Stimulated activated CD4-positive, alpha-beta T cell treated with anti-CD3 and anti-CD28 coated beads, Interleukin-4, amount 100 ng/mL, for 48 hours (primary cell): ENCODE measurements at regions not wholly inside any gene's neighbourhood (a gene's known extent, or its start where the extent isn't known, plus 50 kb on each side); places are given as distances from the start of the nearest gene placed in this dataset.

ENCODE experiments used
- DNase-seq, 2 donors: peaks; one replicate each; pipeline ENCODE4 v3.0.0-alpha.2; 2020; ENCODE audit warnings: low read depth in 2 of 2

DNA sequence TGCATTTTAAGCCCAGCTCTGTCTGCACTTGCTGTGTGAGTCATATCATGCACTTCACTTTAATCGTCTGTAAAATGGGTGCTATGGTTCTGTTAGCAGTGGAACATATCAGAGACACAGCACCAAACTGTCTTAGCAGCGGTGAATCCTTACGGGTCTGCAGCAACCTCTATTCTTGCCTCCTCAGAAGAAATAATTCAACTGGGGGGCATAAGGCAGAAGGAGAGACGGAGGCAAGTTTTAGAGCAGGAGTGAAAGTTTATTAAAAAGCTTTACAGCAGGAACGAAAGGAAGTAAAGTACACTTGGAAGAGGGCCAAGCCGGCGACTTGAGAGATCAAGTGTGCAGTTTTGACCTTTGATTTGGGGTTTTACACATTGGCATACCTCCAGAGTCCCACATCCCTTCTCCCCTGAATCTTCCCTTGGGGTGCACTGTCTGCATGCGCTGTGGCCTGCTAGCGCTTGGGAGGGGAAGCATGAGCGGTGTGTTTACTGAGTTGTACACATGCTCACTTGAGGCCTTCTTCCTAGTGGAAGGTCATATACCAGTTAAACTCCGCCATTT lies 109.8 kb downstream of the DDX1 start:
- no peak for DNase-seq

DNA sequence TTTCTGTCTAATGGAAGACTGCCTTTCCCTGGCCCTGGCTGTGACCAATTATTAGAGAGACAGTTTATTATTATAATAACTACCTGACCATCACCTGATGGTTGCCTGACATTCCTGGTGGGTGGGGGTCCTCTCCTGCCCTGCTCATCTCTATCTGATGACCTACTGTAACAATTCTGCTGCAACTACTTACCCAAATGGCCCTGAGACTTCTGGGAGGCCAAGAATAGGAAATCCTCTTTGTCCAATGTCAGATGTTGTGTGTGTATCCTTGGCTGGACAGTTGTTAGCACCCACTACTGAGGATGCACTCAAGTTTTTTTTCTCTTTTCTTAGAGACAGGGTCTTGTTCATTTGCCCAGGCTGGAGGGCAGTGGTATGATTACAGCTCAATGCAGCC lies 110.3 kb downstream of the DDX1 start:
- DNase-seq: no peak

DNA sequence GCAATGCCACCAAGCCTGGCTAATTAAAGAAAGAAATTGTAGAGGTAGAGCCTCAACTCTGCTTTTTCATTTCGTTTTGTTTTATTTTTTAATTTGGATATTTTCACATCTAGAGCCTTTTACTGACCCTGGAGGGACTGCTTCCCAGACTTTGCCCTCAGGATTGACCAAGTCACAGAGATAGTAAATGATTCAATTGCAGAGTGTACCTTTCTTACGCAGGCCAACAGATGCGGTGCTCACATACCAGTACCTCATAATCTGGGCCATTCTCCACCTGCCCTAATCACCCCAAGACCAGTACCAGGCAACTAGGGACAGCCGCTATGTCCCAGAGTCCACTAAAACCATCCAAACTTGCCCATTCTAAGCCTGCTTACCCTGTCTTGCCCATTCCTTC lies 110.8 kb downstream of the DDX1 start:
- no peak for DNase-seq

DNA sequence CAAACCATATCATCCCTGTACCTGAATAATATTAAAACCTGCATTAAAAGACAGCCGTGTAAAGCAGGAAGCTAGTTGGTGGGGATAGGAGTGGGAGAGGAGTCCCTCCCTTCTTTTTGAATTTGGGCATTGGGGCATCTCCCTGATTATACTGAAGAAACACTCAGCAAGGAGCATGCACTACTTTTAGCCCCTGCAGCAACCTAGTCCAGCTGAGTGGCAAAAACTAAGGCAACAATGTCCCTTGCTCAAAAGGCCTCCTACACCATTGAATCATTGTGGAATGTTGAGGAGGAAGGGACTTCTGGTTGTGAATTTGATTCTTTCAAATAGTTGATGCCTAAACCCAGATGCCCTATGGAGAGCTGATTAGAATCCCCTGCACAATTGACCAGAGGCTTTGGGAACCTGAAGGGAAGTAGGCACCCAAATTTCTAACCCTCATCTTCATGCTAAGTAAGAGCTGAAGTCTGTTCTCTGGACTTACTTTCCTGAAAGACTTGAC lies 111.7 kb downstream of the DDX1 start:
- DNase-seq: no peak

DNA sequence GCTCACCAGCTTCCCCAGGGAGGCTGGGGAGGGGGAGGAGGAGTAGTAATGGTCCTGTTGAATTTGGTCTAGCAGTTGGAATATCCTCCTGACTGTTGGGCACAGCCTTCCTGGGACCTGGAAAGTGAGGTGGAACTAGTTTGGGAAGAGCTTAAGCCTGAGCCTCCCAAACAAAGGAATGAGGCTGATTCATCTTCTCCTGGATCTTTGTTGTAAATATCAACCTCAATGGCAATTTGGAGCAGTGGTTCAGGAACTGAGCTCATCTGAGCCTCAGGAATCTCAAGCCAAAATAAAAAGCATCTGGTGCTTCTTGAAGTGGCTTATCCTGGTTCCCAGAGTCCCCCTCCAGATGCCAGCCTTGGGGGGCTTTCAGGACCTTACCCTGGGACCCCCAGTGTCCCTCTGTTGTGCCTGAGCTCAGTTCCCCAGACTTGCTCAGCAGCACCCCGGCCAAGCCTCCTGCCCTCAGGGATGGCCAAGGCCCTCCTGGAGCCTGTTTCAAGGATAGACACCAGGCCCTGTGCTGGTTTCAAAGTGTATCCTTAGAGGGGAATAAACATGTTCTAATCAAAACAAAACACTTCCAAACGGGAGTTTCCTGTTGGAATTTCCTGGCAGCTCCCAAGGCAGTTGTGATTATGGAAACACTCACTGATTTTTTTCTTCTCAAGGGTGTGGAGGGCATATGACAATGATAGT lies 112.6 kb downstream of the DDX1 start:
- DNase-seq: no peak

DNA sequence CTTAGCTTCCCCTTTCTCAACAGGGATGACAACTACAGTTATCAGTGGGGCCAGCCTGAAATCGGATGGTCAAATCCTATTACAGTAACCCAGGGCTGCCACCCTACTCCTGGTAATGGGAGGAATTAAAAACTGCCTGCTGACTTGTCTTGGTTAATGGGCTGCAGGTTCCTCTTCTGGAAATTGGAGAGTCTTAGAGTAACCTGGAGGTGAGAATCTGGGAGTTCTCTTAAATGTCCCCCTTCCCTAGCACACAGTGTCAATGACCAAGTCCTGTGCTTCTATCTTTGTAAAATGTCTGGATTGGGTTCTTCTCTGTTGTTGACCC lies 113.1 kb downstream of the DDX1 start:
- no peak for DNase-seq

DNA sequence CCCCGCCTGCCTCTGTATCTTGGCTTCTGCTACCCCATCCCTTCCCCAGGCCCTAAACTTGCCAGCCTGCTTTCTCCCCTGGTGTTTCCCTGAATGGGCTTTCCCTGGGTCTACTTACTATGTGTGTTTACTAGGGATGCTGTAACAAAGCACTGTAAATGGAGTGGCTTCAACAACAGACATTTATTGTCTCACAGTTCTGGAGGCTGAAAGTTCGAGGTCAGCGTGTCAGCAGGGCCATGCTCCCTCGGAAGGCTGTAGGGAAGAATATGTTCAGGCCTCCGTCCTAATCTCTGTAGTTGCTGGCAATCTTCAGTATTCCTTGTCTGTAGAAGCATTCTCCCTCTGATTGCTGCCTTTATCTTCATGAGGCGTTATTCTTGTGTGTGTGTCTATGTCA lies 113.6 kb downstream of the DDX1 start:
- DNase-seq: no peak

DNA sequence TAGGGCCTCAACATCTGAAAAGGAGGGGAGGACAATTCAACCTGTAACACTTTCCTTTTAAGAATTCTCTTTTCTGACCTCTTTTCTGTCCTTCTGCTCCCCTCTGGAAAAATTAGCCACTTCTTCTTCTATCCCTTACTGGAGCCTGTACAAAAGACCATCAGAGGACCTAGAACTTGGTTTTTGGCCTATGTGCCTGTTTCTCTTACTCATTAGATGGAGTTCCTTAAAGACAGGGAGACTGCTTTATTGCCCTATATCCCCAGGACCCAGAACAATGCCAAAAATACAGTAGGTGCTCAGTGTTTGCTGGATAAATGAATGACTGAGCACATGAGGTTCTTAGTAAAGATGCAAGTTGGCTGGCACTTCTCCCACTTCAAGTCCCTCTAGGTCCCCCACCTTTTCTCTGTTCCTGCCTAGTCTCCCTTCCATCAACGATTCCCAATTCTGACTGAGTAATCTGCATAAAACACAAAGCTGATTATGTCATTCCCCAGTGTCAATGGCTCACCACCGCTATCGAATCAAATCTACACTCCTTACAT lies 114.2 kb downstream of the DDX1 start:
- DNase-seq: no peak

DNA sequence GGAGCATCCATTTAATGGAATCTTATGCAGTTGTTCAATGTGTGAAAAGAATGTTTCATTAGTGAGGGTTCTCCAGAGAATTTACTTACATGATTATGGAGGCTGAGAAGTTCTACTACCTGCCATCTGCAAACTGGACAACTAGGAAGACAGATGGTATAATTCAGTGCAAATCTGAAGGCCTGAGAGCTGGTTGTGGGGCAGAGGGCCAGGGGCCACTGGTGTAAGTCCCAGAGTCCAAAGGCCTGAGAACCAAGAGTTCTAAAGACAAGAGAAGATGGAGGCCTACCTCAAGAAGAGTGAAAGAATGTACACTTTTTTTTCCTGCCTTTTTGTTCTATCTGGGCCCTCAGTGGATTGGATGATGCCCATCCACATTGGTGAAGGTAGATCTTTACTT lies 114.8 kb downstream of the DDX1 start:
- DNase-seq: no peak

DNA sequence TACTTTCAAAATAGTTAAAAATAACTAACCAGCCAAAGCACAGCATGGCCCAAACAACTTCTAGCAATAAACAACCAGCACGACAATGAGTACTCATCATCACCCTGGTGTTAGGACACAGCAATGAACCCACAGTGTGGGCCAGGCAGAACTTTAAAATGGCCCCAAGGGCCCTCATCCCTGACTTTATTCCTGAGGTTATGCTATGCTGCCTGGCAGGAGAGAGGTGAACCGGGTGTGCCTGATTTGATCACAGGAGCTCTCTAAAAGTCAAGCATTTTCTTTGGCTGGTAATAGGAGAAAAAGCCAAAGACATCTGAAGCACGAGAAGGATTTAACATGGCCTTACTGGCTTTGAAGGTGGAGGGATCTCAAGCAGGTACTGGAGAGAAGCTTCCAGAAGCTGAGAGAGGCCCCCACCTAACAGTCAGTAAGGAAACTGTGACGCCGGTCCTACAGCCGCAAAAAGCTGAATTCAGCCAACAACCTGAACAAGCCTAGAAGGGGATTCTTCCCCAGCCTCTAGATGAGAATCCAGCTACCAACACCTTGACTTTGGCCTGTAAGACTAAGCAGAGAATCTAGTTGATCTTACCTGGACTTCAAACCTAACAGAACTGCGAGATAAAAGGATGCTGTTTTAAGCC lies 115.4 kb downstream of the DDX1 start:
- no peak for DNase-seq

DNA sequence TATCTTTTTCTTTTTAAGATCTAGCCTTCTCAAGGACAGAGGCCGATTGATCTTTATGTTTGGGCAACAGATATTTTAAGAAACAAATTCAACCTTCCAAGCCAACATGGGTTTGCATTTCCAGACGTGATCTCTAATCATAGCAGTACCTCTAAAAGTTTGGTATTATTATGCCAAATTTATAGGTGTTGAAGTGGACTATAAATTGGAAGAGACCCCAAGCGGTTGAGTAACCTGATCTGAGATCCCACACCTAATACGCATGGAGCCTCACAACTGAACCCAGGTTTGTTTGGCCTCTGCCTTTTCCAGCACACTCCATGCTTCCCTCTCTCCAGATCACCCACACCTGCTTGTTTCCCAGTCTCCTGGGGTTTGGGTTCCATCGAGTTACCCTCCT lies 116.5 kb downstream of the DDX1 start:
- DNase-seq: no peak

DNA sequence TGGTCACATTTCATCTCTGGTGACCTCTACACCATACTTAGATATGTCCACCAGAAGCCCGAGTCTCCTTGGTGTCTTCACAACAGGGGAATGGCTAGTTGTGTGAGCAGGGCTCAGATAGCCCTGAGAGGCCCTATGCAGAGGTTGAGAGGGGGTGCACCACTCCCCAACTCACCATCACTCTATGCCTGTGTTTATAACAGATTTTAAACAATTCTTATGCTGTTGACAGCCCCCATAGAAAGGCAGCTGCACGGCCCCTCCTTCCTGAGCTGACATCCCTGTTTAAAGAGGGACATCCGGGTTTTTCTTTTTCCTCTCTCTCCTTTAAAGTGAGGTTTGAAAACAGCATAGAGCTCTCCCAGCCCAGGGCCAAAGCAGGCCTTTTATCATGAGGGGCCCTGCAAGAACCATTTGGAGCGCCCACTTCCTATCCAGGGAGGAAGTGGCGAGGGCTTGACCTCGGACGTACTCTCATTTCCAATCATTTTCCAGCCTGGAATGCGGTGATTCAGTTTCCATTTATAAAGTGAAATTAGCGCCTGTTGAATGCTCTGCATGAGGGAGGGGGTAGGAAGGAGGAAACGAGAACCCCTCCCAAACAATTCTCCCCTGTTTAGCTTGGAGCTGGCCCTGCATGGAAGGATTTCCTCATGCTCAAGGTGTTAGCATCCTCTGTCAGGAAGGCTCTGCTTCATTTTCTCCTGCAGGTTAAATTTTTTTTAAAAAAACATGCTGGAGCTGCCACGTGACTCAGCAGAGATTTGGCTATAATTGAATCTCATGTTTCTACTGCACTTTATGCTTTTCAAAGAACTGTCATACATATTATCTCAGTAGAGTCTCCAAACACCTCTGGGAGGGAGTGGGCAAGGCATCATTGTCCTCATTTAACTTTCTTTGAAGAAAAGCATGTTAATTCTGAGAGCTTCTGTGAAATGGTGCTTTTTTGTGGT lies 117.5 kb downstream of the DDX1 start:
- DNase-seq: no peak

DNA sequence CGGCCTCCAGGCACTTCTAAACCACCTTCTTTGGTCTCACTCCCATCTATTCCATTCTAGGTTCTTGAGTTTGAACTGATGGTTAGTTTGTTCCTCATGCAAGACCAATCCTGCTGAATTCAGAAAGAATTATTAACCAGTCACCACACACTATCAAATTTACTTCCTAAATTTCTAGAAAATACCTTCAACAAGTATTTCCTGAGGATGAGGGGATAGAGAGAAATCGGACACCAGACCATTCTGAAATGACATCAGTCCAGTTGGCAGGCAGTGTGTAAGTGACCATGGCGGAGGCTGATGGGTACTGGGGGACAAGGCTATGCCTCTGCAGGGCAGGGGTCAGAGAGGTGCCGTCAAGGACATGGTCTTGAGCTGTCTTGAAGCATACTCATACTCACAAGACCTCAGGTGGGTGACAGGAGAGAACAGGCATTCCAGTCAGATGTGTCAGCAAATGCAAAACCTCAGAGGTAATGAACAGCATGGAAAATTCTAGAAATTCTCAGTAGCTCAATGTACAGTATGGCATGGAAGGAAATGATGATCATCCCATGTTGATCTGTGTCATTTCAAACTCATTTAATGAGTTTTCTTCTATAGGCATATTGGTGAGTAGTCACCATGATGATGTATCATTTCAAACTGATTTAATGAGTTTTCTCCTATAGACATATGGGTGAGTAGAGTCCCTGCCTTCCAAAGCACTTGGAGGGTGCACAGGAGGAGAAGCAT lies 119.6 kb downstream of the DDX1 start:
- no peak for DNase-seq

DNA sequence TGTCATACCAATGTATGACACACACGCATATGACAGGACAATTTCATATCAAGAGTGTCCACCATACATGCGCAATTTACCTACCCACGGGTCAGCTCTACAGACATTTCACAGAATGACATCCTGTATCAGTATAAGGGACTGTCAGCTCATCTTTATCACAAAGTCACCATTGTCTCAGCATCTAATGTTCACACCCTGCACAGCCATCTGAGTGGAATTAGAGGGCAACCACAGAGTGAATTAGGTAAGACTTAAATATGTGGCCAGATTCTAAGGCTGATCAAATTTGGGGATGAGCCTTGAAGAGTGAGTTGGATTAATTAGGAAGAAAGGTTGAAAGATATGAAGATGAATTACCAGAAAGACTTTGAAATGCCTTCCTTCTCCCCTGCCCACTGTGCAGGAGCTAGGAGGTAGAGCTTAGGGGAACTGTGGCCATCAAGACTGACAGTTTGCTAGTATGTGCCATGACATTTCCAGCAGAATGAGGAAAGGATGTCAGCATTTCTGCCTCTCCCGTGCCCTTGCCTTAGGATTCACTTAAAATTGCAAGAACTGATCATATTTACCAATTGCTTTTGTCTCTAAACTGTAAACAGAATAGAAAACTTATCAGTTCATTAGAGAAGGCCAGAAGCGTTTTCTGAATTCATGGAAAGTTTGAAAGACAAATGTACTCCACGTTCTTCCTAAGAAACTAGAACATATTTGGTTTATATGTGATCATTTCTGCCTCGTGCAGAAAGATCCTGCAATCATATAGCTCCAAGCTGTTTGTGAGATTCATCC lies 121.1 kb downstream of the DDX1 start:
- no peak for DNase-seq

DNA sequence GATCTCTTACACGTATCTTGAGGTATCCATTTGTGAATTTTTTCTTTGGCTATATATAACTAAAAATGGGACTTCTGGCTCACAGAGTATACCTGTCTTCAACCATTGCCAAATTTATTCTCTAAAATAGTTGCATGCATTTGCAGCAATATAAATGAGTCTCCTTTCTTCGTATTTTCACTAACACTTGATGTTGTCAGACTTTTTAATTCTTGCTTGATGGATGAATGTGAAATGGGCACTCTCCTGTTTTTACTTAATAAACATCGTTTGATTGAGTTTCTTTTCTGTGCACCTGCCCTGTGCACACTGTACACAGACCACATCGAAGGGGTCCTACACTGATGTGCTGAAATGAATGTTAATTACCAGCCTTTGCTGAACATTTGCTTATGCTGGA lies 121.8 kb downstream of the DDX1 start:
- DNase-seq: no peak

DNA sequence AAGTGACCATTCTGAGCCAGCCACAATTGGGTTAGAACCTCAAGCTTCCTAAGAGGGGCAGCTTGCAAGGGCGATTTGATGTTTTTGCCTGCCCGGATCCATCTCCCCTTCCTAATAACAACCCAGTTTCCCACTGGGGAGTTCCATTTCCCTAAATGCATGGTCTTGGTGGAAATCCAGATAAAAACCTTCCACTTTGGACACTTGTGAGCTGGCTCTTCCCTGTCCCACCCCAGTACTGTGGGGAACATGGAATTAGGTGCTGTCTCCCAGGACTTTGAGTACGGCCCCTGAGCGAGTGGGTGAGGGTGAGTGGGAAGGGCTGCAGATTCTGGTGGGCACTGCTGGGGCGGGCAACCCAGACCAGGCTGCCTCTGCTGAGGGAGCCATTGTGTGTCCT lies 122.3 kb downstream of the DDX1 start:
- DNase-seq: no peak

DNA sequence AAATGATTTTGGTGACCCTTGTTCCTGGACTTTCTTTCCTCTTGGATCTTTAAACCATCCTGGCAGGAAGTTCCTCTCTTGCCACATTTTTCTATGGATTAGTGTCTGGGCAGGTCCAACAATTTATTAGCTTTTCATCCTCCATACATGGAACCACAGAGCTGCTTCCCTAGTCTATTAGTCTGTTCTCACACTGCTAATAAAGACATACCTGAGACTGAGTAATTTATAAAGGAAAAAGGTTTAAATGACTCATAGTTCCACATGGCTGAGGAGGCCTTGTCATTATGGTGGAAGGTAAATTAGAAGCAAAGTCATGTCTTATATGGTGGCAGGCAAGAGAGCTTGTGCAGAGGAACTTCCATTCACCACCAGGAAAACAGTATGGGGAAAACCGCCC lies 122.9 kb downstream of the DDX1 start:
- DNase-seq: no peak

DNA sequence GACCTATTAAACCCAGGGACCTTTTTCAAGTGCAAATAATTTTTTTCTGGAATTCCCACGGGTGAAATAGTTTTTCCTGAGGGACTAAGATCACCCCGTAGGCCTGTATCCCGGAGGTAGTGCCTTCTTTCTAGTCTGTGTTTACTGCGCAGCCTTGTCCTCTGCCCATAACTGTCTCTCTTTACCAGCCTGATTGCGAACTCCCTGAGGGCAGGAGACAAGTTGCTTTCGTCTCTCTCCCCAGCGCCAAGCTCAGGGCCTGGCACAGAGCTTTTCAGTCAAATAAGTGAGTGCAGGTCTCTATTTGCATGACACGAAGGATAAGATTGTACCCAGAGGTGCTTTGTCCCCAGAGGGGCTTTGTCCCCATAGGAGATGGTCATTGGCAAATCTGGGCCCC lies 123.9 kb downstream of the DDX1 start:
- no peak for DNase-seq

DNA sequence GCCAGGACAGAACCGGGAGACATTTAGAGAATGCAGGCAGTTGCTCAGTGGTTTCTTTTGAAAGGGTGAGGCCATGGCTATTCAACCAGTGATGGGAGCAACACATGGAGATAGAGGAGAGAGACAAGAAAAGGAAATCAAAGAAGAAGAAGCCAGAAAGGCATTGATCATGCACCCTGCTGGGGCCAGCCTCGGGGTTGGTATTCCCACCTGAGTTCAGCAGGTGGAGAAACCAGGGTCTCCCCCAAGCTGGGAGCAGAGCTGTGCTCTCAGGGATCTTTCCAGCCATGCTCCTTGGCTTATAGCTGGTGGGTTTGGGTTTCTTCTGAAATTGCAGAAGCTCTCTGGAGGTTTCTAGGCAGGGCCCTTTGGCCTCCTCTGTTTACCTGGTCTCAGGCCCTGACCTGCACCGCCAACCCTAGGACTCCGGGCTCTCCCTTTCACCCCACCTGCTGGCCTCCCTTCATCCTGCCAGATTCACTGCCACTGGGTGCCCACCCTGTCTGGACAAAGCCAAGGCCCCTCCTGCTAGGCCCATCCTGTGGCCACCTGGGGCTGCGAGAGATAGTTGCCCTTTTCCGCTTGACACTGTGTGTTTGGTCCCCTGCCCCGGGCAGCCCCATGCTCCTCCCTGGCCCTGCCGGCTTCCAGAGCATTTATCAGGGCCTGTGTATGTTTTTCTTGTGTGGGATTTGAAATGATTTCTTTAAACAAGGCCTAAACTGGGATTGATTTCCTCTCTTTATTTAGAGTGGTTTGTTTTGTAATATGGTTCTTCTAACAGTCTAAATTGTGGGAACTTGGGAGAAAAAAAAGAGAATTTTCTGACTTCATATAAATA lies 126.7 kb downstream of the DDX1 start:
- no peak for DNase-seq

DNA sequence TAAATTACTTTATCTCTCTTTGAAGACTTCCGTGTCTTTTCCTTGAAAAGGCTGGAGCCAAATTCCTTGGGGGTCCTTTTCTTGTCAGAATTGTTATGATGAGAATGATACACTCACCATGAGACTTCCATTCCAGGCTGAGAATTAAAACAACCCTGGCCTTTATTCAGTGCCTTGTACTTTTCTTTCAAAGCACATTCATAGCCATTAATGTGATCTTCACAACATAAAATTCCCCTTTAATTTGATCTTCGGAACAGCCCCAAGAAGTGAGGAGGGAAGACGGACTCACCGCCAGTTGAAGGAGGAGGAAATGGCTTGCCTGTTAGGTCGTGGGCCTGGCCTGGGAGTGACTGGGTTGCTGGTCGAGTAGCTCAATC lies 127.3 kb downstream of the DDX1 start:
- DNase-seq: no peak
